HT1080 (cell line): ENCODE measurements at regions not wholly inside any gene's neighbourhood (a gene's known extent, or its start where the extent isn't known, plus 50 kb on each side); places are given as distances from the start of the nearest gene placed in this dataset.
A peak's percentile ranks its signal among the peaks of the same experiment; 100 is the strongest.

Source experiments
- DNase-seq: peaks from one replicate; pipeline ENCODE4 v3.0.0-alpha.2; 2015; ENCODE audit warnings: low read depth

DNA sequence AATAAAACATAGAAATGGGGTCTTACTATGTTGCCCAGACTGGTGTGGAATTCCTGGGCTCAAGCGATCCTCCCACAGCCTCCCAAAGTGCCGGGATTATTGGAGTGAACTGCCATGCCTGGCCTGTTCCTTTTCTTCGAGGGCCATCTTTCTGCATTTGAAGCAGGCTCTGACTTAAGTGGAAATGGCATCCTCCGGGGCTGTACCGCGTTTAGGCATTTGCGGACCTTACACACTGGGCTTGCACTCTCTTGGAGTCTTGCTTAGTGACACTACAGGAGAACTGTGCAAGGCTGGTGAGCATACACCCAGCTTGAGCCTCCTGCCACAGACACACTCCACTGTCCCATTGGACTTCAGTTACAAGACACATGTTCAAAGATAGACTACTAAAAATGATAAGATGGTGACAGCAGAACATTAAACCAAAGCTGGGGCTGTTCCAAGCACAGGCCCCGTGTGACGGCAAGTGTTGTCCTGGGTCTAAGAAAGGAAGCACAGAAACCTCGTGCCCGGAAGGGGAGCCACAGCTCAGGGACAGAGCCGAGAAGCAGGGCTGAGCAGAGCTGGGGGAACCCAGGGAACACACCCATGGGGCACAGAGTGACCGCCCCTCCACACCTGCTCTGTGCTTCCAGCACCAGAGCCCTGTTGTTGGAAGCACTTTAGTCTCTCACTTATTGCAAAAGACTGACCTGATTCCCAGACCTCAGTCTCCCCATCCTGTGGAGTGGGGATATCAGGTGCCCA is 59.0 kb upstream of the SHANK2 start:
- DNase-seq = no peak

DNA sequence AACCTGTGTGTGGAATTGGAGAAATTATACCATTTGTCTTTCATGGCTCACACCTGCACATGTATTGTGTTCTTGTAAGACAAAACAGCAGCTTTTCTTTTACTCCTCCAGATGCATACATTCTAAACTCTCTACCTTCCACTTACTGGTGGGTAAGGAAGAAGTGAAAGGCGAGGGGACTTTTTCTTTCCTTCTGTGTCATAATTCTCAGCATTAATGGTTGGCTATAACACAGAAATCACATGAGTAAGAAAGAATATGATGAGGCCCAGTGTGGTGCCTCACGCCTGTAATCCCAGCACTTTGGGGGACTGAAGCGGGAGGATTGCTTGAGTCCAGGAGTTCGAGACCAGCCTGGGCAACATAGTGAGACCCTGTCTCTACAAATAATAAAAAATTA is 57.8 kb upstream of the SHANK2 start:
- DNase-seq = no peak

DNA sequence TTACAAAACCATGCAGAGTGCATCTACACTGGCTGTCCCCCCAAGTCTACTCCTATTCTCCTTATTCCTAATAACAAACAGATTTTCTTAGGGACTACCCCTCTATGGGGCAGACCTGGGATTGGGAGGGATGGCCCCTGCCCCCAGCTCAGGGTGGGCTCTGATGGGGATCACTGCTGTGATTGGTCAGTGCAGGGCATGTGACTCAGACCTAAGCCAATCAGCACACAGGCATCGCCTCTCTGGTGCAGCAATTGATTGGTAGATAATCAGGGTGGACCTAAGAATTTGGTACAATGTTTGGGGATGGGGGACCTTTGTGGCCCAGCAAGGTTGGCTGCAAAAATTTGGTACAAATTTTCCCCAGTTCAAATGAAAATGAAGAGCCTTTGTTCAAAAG is 57.2 kb upstream of the SHANK2 start:
- no peak for DNase-seq

DNA sequence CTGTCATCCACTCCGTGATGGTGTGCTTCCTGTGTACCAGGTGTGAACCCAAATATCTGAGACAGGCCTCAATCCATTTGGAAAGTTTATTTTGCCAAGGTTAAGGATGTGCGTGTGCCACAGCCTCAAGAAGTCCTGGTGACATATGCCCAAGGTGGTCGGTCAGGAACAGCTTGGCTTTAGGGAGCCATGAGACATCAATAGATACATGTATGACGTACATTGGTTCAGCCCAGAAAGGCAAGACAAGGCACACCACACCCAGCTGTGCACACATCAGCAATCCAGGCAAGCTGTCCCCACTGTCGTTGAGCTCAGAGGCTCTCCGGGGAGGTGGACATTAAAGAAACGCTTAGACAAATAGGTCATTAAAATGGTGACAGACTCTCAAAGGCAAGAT is 56.8 kb upstream of the SHANK2 start:
- no peak for DNase-seq

DNA sequence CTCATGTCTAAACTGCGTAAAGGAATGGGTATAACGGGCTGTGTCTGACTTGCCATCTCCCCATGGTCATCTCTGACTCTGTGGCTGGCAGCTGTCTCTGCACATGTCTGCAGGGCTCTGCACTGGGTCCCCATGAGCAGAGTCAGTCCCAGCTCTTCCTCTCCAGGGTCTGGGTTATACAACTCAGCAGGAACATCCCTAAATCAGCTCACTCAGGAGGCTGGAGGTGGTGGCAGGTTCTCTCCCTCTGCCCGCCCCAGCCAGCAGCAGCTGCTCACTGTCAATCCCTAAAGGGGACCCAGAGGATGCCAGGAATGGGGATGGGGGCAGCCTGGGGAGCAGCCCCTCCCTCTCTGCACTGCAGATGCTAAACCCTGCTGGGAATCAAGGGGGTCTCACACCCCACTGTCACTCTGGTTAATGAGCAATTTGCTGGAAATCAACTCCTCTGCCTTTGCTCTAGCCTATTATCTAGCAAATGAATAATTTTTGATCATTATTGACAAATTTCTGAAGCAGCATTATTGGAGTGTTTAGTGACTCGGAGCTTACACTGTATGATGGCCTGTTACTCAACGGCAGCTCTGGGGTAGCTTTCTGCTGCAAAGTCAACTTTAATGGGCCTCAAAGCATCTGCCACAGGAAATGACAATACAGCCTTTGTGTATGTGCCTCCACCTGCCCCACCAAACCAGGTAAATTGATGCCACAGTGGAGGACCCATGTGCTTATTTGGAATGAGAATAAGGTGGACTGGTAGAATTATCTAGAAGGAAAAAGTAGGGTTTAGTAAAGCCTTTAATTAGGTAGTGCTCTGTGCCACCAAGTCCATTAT is 55.7 kb upstream of the SHANK2 start:
- DNase-seq = no peak

DNA sequence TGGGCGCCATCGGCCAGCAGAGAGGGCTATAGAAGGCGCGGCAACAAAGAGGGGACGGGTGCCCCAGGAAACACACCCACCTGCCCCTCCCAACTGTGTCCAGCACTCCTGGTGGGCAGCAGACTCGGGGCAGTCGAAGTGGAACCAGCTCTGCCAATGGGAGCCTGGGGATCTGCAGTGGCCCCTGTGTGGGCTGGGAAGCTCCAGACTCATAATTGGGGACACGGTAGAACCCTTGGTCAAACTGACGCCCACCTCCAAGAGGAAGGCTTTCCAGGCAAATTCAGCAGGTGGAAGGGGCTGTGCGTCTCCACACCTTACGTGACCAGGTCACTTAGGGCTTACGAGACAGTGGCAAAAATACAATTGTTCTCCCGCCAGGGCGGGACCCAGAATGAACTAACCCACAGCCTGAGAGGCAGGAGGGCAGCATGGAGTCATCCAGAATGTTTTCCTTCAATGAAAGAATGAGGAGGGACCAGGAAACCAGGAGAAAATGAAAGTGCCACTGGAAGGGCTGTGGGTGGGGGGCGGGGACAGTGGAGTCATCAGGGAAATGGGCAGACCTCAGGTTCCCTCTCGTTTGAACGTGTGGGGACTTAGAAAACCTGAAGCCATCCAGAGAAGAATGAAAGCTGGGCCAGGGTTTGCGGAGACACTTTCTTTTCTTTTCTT is 53.2 kb upstream of the SHANK2 start:
- DNase-seq = peak; percentile 9

DNA sequence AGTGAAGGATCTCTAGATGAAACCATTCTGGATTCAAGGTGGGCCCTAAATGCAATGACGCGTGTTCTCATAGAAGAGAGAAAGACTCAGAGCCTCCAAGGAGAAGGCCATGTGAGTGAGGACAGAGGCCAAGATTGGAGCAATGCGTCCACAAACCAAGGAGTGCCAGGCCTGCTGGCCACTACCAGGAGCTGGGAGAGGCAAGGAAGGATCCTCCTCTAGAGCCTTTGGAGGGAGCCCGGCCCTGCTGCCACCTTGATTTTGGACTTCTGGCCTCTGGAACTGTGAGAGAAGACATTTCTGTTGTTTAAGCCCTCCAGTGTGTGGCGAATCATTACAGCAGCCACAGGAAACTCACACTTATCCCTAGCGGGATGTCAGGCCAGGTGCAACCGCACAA is 52.7 kb upstream of the SHANK2 start:
- no peak for DNase-seq

DNA sequence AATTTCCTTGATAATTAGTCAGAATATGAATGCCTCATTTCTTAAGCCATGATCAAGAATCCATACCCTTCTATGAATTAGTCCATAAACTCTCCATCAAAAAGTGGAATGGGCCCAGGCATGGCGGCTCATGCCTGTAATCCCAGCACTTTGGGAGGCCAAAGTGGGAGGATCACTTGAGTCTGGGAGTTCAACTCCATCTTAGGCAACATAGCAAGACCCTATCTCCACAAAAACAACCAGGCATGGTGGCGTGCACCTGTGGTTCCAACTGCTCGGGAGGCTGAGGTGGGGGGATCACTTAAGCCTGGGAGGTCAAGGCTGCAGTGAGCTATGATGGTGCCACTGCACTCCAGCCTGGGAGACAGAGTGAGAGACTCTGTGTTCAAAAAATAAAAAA is 52.1 kb upstream of the SHANK2 start:
- DNase-seq = no peak

DNA sequence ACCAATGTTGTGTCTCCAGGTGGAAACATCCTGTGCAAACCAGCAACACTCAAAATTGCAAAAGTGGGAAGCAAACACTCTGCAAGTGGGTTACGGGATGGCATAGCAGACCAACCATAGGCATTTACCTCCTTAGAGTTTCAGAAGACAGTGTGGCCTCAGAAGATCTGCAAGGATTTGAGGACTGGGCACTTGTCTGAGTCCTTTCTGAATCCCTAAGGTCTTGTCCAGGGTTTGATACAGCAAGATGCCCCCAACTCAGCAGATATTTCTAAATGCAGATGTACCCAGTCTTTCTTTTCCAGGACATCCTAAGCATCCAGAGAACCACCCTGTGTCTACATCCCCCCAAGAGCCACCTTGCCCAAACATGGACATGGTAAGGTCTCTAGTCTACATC is 51.7 kb upstream of the SHANK2 start:
- DNase-seq = no peak

DNA sequence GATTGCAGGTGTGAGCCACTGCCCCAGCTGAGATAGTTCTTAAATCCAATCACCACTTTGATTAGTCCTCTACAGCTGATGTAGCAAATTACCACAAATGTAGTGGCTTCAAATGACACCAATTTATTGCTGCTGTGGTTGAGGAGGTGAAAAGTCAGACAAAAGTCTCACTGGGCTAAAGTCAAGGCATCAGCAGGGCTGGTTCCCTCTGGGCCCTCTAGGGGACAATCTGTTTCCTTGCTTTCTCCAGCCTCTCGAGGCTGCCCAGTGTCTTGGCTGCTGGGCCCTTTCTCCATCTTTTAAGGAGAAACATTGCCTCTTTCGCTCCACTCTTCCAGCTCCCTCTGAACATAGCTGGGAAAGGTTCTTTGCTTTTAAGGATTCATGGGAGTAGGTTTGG is 50.5 kb upstream of the SHANK2 start:
- DNase-seq = no peak

DNA sequence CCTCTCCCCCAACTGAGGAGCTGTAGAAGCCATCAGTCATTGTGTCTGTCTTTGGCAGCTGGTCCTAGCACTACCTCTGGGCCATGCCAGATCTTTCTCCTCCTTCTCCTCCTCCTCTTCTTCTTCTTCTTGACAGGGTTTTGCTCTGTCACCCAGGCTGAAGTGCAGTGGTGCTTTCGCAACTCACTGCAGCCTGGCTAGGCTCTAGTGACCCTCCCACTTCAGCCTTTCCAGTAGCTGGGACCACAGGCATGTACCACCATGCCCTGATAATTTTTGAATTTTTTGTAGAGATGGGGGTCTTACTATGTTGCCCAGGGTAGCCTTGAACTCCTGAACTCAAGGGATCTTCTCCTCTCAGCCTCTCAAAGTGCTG is 50.1 kb upstream of the SHANK2 start:
- DNase-seq = no peak
